Panc1 (cell line): ENCODE measurements at regions not wholly inside any gene's neighbourhood (a gene's known extent, or its start where the extent isn't known, plus 50 kb on each side); places are given as distances from the start of the nearest gene placed in this dataset.

ENCODE experiments used
- ATAC-seq: fragments of 200-7000 bp; cut with Tn5 transposase; 2 replicates; pipeline ENCODE4 v1.9.1; 2020; ENCODE audit warnings: mild to moderate bottlenecking, moderate library complexity
- BruUV-seq: library from RNA; stranded (reverse); fragments of 400-500 nt; replicated peaks from 2 replicates; lab custom pipeline; 2021; lab: Mats Ljungman, UMichigan
- CTCF ChIA-PET: fragments of 300-600 bp; sonication (Branson Sonifier 250); formaldehyde crosslinking; loops from one replicate; lab custom pipeline; 2022; ENCODE audit warnings: antibody characterized with exemption; lab: Charles Lee
- POLR2A ChIA-PET: fragments of 300-600 bp; sonication (Branson Sonifier 250); formaldehyde crosslinking; loops from one replicate; lab custom pipeline; 2022; ENCODE audit warnings: antibody characterized with exemption; lab: Charles Lee
- DNase-seq: peaks from one replicate; pipeline ENCODE4 v3.0.0-alpha.2; 2010; ENCODE audit warnings: low read depth, low spot score
- H3K27ac ChIP-seq: 2 replicates; pipeline ENCODE4 v1.5.1; 2011; ENCODE audit warnings: mild to moderate bottlenecking, low read length, inconsistent platforms
- H3K27me3 ChIP-seq: fragments of 200-500 bp; sonication (Bioruptor generic); 2 replicates; pipeline ENCODE4 v1.6.0; 2014; ENCODE audit warnings: low read length, inconsistent platforms; ENCODE audit not compliant: control insufficient read depth, insufficient read depth
- H3K36me3 ChIP-seq: fragments of 200-500 bp; sonication (Bioruptor generic); 2 replicates; pipeline ENCODE4 v1.5.1; 2014; ENCODE audit warnings: inconsistent platforms, mild to moderate bottlenecking, low read length, moderate library complexity; ENCODE audit not compliant: control insufficient read depth, insufficient read depth
- H3K4me1 ChIP-seq: 2 replicates; pipeline ENCODE4 v1.5.1; 2011; ENCODE audit warnings: inconsistent platforms, mild to moderate bottlenecking, low read length, moderate library complexity; ENCODE audit not compliant: control insufficient read depth, insufficient read depth
- H3K4me3 ChIP-seq, 2 experiments: 2 replicates each; pipeline ENCODE4 v1.5.1; 2011 to 2012; ENCODE audit warnings: low read depth in 2 of 2, low read length in 2 of 2, mild to moderate bottlenecking in 2 of 2, inconsistent platforms in 1 of 2, moderate library complexity in 1 of 2
- H3K9me3 ChIP-seq: fragments of 200-500 bp; sonication (Bioruptor generic); 2 replicates; pipeline ENCODE4 v1.5.1; 2014; ENCODE audit warnings: low read depth, mild to moderate bottlenecking, inconsistent platforms, low read length, moderate library complexity; ENCODE audit not compliant: control insufficient read depth, insufficient read depth
- CTCF ChIP-seq: fragments of 450-650 bp; IDR thresholded peaks from 2 replicates; pipeline ENCODE4 v1.5.1; 2017; ENCODE audit warnings: mild to moderate bottlenecking
- POLR2AphosphoS5 ChIP-seq: IDR thresholded peaks from 2 replicates; pipeline ENCODE4 v1.6.1; 2012; ENCODE audit warnings: mild to moderate bottlenecking, low read depth, low read length, moderate library complexity
- REST ChIP-seq, 2 experiments: IDR thresholded peaks; 2 replicates each; pipeline ENCODE4 v1.6.1; 2011 to 2012; ENCODE audit warnings: low read depth in 2 of 2, control low read depth in 1 of 2, low read length in 1 of 2, mild to moderate bottlenecking in 1 of 2, moderate library complexity in 1 of 2; ENCODE audit not compliant: insufficient read depth in 1 of 2
- SIN3A ChIP-seq: IDR thresholded peaks from 2 replicates; pipeline ENCODE4 v1.6.1; 2012; ENCODE audit warnings: low read depth, mild to moderate bottlenecking, low read length, moderate library complexity, borderline replicate concordance; ENCODE audit not compliant: insufficient read depth
- TCF7L2 ChIP-seq: IDR thresholded peaks from 2 replicates; pipeline ENCODE4 v1.6.1; 2011; ENCODE audit warnings: mild to moderate bottlenecking, low read depth, low read length, inconsistent platforms
- in situ Hi-C: cut with HindIII; loops from 2 replicates; pipeline ENCODE4 v1.10.0; 2016; ENCODE audit warnings: low sequenced_read_pairs, low pct_unique_long_range_greater_than_20kb
- intact Hi-C: fragments of 100-400 bp; cut with micrococcal nuclease; formaldehyde crosslinking; loops from one replicate; pipeline ENCODE4 v1.10.0; 2022; ENCODE audit not compliant: unreplicated experiment

GRCh38 chr7:110322796-110323195 lies 768.1 kb upstream of the LRRN3 start:
- TF ChIP-seq CTCF (no peak), TCF7L2 (no peak), SIN3A (no peak), REST (IDR thresholded peaks at IDR 0.05; ENCODE audit: insufficient read depth in 1 of 2, low read depth in 2 of 2, low read length in 1 of 2) (no peak), POLR2AphosphoS5 (no peak)
- no peak overlapping the region for H3K4me3 ChIP-seq
- no peak for DNase-seq
- ATAC-seq, result no peak
- intact Hi-C loops, result no loop called here
- no peaks in the 10 kb centered on the region for H3K36me3 ChIP-seq
- no peaks in the 10 kb centered on the region for H3K27me3 ChIP-seq
- no peak overlapping the region for H3K27ac ChIP-seq
- no TSS peak for BruUV-seq
- in situ Hi-C loops, result no loop called here
- POLR2A ChIA-PET, result no interaction called here
- H3K4me1 ChIP-seq, result no peaks in the 10 kb centered on the region
- CTCF ChIA-PET, result no interaction called here
- H3K9me3 ChIP-seq, result no peaks in the 10 kb centered on the region

- no peak overlapping the region for H3K4me3 ChIP-seq
- in situ Hi-C loops, result no loop called here
- intact Hi-C loops, result no loop called here
- ChIA-PET CTCF (no interaction called here), POLR2A (no interaction called here)
- ATAC-seq, result no peak
- TF ChIP-seq REST (IDR thresholded peaks at IDR 0.05; ENCODE audit: insufficient read depth in 1 of 2, low read depth in 2 of 2, low read length in 1 of 2), result no peak
- TF ChIP-seq TCF7L2, result no peak
- no peak for TF ChIP-seq POLR2AphosphoS5
- TF ChIP-seq SIN3A, result no peak
- no peaks in the 10 kb centered on the region for H3K9me3 ChIP-seq
- no peak for DNase-seq
- H3K36me3 ChIP-seq, result no peaks in the 10 kb centered on the region
- no TSS peak for BruUV-seq
- no peaks in the 10 kb centered on the region for H3K27me3 ChIP-seq
- H3K4me1 ChIP-seq, result no peaks in the 10 kb centered on the region
- H3K27ac ChIP-seq, result no peak overlapping the region
These were observed 764.0 kb upstream of the LRRN3 start for GRCh38 chr7:110326966-110327365.
